Nephron progenitor cell (in vitro differentiated cells): ENCODE measurements at regions not wholly inside any gene's neighbourhood (a gene's known extent, or its start where the extent isn't known, plus 50 kb on each side); places are given as distances from the start of the nearest gene placed in this dataset.
"Not testable (repeated sequence)": the region's sequence is repeated elsewhere in the genome, so short reads cannot be mapped to it uniquely, and the experiment has no call there.

Source experiments
- DNase-seq: peaks from one replicate; pipeline ENCODE4 v3.0.0; 2021
- H3K27ac Mint-ChIP-seq: 2 replicates; pipeline ENCODE4 v1.8.0; 2021; ENCODE audit warnings: mild to moderate bottlenecking, moderate library complexity, mixed read lengths
- H3K27me3 Mint-ChIP-seq: 2 replicates; pipeline ENCODE4 v1.8.0; 2021; ENCODE audit warnings: mild to moderate bottlenecking, low read depth, mixed read lengths; ENCODE audit not compliant: poor library complexity
- H3K36me3 Mint-ChIP-seq: 2 replicates; pipeline ENCODE4 v1.8.0; 2021; ENCODE audit warnings: low read depth, mixed read lengths
- H3K4me1 Mint-ChIP-seq: 2 replicates; pipeline ENCODE4 v1.8.0; 2021; ENCODE audit warnings: mixed read lengths
- H3K4me3 Mint-ChIP-seq: 2 replicates; pipeline ENCODE4 v1.8.0; 2021; ENCODE audit warnings: mild to moderate bottlenecking, moderate library complexity, mixed read lengths
- H3K9me3 Mint-ChIP-seq: 2 replicates; pipeline ENCODE4 v1.8.0; 2021; ENCODE audit warnings: mild to moderate bottlenecking, moderate library complexity, mixed read lengths

- H3K9me3 Mint-ChIP-seq, H3K4me1 Mint-ChIP-seq, DNase-seq, H3K27ac Mint-ChIP-seq, H3K36me3 Mint-ChIP-seq, H3K27me3 Mint-ChIP-seq, H3K4me3 Mint-ChIP-seq: not testable (repeated sequence)
Observed at GRCh38 chr13:46449949-46450348, 62.9 kb upstream of the RUBCNL start.

- H3K36me3 Mint-ChIP-seq, DNase-seq, H3K27me3 Mint-ChIP-seq, H3K27ac Mint-ChIP-seq, H3K4me1 Mint-ChIP-seq, H3K9me3 Mint-ChIP-seq, H3K4me3 Mint-ChIP-seq: not testable (repeated sequence)
Observed at GRCh38 chr13:46448148-46448547, 61.1 kb upstream of the RUBCNL start.

GRCh38 chr13:46437808-46438404 lies 50.9 kb upstream of the RUBCNL start:
- not testable (repeated sequence) for H3K4me1 Mint-ChIP-seq, H3K27me3 Mint-ChIP-seq, H3K36me3 Mint-ChIP-seq, H3K27ac Mint-ChIP-seq, DNase-seq, H3K9me3 Mint-ChIP-seq, H3K4me3 Mint-ChIP-seq
